MM.1S (cell line): ENCODE measurements at regions not wholly inside any gene's neighbourhood (a gene's known extent, or its start where the extent isn't known, plus 50 kb on each side); places are given as distances from the start of the nearest gene placed in this dataset.

Experiments used
- CTCF ChIP-seq: fragments of 300-600 bp; sonication (generic); IDR thresholded peaks from 2 replicates; pipeline ENCODE4 v1.5.1; 2016; ENCODE audit warnings: antibody characterized with exemption, low read length, mixed read lengths
- EZH2 ChIP-seq: fragments of 300-600 bp; sonication (generic); optimal IDR thresholded peaks from 2 replicates; pipeline ENCODE3; 2017; ENCODE audit warnings: low read depth, mild to moderate bottlenecking, antibody characterized with exemption, low read length, mixed read lengths
- EZH2phosphoT487 ChIP-seq: fragments of 300-600 bp; sonication (generic); IDR thresholded peaks from 2 replicates; pipeline ENCODE4 v1.6.1; 2018; ENCODE audit warnings: antibody characterized with exemption, low read length

- TF ChIP-seq CTCF = no peak
- no peak for TF ChIP-seq EZH2
- TF ChIP-seq EZH2phosphoT487 = no peak
These were observed 98.4 kb downstream of the ADRB2 start for GRCh38 chr5:148924817-148925216.
